ENCODE measurements at regions not wholly inside any gene's neighbourhood (a gene's known extent, or its start where the extent isn't known, plus 50 kb on each side); places are given as distances from the start of the nearest gene placed in this dataset.

DNA sequence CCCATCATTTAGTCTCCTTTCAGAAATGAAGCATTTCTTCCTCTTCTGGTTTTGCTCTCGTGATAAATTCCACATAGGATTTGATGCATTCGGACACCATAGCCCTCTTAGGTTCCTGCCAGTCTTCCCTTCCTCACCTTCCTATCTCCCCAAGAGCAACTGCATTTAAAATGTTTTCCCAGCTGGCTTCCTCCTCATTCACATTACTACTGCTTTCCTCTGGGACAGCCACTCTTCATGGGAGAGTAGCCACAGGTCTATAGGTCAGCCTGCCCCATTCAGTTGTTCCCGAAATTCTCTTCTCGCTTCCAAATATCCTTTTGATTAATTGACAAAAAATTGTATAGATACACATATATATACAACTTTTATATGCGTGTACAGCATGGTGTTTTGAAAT lies 214.2 kb upstream of the PDE10A start:
- no peak for DNase-seq (ENCODE audit: low read depth)

GRCh38 chr6:165876588-165876987 lies 213.5 kb upstream of the PDE10A start:
- no peak for DNase-seq (ENCODE audit: low read depth)

DNA sequence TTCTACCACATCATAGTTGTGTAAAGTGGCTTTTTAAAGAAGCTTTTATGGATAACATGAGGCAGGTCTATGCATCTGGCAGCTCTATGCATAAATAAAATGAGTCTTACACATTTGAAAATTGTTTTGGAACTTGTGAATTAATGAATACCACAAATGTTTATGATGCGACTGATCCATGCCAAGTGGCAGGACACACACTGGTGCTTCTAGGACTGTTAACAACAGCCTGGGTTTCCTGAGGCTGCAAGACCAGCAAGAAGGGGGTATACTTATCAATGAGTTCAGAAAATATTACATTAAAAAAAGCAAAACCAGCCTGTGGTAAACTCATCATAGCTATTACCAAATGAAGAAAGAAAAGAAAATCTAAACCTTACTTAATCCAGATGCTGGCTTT lies 212.9 kb upstream of the PDE10A start:
- DNase-seq (ENCODE audit: low read depth), result no peak

DNA sequence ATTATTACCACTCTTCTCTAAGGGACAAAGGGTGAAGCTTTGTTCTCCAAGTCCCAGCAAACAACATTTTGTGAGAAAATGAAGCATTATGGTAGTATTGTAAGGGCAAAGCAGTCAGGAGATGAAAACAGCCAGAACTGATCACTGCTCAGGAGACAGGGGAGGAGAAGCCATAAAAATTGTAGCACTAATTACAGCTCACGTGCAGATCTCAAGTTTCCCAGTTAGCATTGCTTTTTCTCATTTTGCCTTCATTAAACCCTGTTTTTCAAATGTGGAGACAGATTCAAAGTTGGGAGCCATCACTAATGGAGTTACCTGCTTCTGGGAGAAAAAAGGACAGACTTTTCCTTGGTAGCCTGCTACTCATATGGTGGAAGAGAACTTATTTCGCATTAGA lies 210.9 kb upstream of the PDE10A start:
- no peak for DNase-seq (ENCODE audit: low read depth)

GRCh38 chr6:165872811-165873210 lies 209.8 kb upstream of the PDE10A start:
- no peak for DNase-seq (ENCODE audit: low read depth)

GRCh38 chr6:165872311-165872710 lies 209.3 kb upstream of the PDE10A start:
- peak; percentile 18 for DNase-seq (ENCODE audit: low read depth)

DNA sequence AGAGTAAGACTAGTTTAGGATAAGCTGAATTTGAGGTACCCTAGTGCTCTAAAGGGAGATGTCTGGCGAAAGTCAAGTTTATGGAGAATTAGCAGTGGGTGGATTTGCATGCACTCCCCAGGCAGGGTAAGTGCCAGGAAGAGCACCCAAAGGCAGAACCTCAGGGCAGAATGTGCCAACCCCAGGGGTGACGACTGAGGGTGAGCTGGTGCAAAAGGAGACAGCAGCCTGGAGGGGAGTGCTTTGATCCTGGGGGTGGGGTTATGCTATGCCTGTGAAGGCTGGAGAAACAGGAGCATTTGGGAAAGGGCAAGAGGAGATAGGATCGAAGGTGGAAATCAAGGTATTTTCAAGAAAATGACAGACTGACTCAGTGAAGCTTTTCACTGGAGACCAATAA lies 208.5 kb upstream of the PDE10A start:
- DNase-seq (ENCODE audit: low read depth), result no peak

GRCh38 chr6:165869526-165869925 lies 206.5 kb upstream of the PDE10A start:
- DNase-seq (ENCODE audit: low read depth), result no peak

DNA sequence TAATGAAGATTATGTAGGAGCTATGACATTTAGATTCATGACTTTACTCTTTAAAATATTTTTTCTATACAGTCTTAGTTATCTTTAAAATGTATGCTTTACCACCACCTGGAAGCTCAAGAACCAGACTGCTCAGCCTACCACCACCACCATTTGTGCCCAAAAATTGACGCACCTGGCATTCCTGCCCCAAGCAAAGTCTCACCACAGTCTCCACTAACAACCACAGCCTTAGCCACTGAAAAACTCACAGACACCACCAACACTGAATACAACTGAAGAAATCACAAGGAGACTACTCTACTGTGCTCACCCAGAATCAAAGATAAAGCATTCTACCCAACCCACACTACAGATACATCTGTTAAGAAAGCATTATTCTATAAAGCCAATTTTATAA lies 201.9 kb upstream of the PDE10A start:
- DNase-seq (ENCODE audit: low read depth), result no peak

GRCh38 chr6:165864218-165864617 lies 201.2 kb upstream of the PDE10A start:
- no peak for DNase-seq (ENCODE audit: low read depth)

GRCh38 chr6:165863801-165864200 lies 200.8 kb upstream of the PDE10A start:
- DNase-seq (ENCODE audit: low read depth), result no peak

DNA sequence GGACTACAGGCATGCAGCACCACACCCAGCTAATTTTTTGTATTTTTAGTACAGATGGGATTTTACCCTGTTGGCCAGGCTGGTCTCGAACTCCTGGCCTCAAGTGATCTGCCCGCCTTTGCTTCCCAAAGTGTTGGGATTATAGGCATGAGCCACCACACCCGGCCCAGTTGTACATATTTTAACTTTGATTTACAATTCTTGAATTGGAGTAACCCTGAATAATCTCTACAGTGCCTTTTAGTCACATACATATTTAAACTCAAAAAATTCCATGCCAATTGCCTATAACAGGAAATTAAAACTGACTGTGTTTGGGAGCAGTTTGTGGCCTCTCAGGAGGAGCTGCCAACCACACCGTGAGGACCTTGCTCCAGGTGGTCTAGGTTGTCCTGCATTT lies 199.8 kb upstream of the PDE10A start:
- DNase-seq (ENCODE audit: low read depth), result no peak

DNA sequence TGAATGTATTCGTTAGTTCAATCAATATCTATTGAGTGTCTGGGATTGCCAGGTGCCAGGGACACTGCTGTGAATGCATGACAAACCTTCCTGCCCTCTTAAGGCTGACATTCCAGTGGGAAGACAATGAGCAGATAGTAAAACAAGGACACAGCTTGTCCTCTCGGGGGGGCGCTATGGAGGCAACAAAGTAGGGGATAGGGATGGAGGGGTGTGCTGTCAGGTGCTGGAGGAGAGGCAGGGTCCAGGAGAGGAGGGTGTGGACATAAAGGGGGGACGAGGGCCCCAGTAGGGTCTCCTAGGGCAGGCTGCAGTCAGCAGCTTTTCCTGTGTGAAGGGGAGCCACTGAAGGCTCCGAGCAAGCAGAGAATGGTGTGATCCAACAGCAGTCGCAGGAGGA lies 198.2 kb upstream of the PDE10A start:
- no peak for DNase-seq (ENCODE audit: low read depth)

- DNase-seq (ENCODE audit: low read depth), result no peak
These were observed 195.5 kb upstream of the PDE10A start for GRCh38 chr6:165858586-165858985.

GRCh38 chr6:165855856-165856255 lies 192.8 kb upstream of the PDE10A start:
- no peak for DNase-seq (ENCODE audit: low read depth)

DNA sequence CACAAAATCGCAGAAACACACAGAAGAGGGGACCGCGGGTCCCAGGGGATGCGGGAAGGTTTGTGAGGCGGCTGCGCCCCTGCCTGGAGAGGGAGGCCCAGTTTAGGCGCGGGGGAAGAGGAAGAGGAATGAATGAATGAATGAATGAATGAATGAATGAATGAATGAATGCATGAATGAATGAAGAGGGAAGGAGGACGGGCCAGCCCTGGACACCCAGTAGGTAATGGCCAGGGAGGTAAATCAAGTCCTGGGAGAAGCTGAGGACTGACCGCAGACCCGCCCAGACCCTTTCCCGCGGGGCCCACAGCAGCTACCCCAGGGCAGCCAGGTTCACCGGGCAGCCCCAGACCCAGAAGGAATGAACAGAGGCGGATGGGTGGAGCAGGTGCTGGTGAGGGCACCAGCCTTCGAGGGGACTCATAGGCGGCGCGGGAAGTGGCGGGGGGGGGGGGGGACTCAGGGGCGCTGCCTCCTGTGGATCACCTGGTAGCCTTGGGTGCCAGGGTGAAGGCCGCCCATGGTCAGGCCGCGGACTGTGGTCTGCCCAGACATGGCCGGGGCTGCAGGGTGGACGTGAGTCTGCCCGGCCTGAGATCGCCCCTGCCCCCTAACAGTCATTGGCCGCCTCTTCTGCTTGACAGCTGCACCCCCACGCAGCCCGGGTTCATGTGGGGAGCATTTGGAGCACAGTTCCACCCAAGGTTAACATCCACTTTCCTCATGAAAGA lies 192.0 kb upstream of the PDE10A start:
- no peak for DNase-seq (ENCODE audit: low read depth)

GRCh38 chr6:165854061-165854862 lies 191.2 kb upstream of the PDE10A start:
- no peak for DNase-seq (ENCODE audit: low read depth)

DNA sequence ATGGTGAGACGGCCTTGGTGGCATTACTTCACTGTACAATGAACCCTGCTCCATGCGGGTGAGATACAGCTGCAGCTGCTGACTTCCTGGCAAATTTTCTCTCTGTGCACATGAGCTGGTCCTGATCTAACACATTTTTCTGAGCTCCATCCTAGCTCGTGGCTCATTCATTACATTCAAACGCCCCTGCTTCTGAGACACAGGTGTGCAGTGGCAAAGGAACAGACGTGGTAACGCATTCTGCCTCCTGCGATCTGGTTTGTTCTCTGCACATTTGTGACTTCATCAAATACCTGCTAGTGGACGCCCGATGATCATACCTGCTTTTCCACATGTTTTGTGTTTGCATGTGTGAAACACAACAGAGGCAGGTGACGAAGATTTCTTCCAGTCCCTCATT lies 189.6 kb upstream of the PDE10A start:
- no peak for DNase-seq (ENCODE audit: low read depth)

- DNase-seq (ENCODE audit: low read depth), result peak; percentile 41
These were observed 187.5 kb upstream of the PDE10A start for GRCh38 chr6:165850434-165851019.

DNA sequence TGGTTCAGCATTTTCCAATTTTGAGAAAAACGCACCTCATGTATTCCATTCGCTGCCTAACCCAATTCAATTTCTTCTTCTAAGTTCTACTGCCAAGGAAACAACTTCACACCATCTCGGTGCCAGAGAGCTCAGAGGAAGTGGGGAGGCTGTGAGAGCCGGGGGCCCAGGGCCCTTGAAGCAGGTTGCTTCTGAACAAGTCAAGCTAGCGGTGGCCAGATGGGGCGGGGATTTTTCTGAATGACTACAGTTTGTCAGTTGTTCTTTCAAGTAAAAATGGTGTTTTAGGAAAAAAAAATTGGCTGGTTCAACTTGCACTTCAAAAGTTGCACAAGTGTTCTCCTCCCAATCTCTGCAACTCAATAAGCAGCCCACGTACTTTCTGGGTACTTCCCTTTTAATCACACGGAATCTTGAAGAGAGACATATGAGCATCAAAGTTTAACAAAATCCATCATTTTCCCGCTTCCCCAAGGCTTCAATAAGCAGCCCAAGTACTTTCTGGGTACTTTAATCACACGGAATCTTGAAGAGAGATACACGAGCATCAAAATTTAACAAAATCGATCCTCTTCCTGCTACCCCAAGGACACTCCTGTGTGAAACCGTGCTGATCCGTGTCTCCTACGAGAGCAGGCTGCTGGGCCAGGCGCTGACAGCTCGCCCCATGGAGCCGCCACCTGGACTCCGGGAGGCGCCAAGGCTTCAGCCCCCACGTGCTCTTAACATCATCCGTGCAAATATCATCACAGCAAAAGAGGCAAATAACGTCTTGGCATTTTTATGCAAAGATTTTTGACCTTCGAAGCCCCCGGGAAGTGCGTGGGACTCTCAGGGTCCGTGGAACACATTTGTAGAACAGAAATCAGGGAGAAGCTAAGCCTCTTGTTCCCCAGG lies 186.7 kb upstream of the PDE10A start:
- no peak for DNase-seq (ENCODE audit: low read depth)

DNA sequence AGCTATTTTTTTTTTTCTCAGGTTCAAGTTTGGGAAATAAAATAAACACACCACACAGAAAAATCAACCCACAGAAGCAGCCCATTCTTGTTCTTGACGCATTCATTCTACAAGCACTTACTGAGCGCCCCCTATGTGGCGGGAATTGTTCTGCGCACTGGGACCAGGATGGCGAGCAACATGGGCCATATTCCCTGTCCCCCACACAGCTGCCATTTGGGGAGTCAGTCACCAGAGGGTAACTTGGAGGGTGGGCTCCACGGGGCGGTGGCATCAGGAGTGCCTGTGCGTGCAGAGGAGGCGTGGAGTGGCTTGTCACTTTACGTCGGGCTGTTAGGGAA lies 185.0 kb upstream of the PDE10A start:
- DNase-seq (ENCODE audit: low read depth), result no peak

DNA sequence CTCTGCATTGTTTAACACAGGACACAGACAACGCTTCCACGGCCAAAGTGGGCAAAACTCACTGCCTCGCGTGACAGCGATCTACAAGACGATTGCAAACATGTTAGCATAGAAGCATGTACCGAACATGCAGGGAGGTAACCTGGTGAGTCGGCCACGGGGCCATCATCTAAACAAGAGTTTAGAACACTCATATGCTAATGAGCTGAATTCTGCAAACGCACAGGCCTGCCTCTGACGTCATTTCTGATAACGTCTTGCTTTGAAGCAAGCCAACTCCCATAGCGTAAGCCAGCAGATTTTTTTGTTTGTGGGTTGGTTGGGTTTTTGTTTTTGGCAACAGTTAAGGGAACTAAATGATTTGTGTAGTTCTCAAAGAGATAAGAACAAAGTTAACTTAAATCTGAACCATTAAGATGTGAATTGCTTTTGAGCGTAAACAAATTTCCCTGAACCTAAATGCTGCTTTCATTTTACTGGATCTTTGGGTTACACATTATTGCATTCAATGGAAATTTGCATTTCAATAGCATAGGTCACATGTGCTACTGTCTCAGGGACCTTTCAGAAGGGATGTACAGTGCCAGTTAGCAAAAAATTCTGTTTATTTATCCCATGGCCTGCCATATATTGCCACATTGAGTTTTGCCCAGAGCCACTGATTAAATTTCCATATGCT lies 184.5 kb upstream of the PDE10A start:
- no peak for DNase-seq (ENCODE audit: low read depth)
